IMR-90 (cell line): ENCODE measurements at regions not wholly inside any gene's neighbourhood (a gene's known extent, or its start where the extent isn't known, plus 50 kb on each side); places are given as distances from the start of the nearest gene placed in this dataset.

Experiments
- ATAC-seq: fragments of 200-7000 bp; cut with Tn5 transposase; 2 replicates; pipeline ENCODE4 v1.9.1; 2020; ENCODE audit warnings: low read depth, mild to moderate bottlenecking, moderate library complexity
- BruUV-seq: library from RNA; stranded (reverse); fragments of 400-500 nt; replicated peaks from 2 replicates; lab custom pipeline; 2021; lab: Mats Ljungman, UMichigan
- CTCF ChIA-PET: fragments of 300-600 bp; formaldehyde crosslinking; extraction: SDS; loops from one replicate; lab custom pipeline; 2021; ENCODE audit warnings: antibody characterized with exemption; lab: Yijun Ruan, JAX
- POLR2A ChIA-PET: fragments of 300-600 bp; sonication (Branson Sonifier 250); formaldehyde crosslinking; loops from one replicate; lab custom pipeline; 2022; ENCODE audit warnings: antibody characterized with exemption; ENCODE audit not compliant: unreplicated experiment; lab: Charles Lee
- DNase-seq: peaks from one replicate; pipeline ENCODE4 v3.0.0; 2013
- H2AFZ ChIP-seq: replicated peaks from 2 replicates; pipeline ENCODE3; 2013; ENCODE audit warnings: low read length, mild to moderate bottlenecking; ENCODE audit not compliant: poor library complexity
- H2AK5ac ChIP-seq: 2 replicates; pipeline ENCODE4 v1.6.1; 2013; ENCODE audit warnings: low read depth, low read length, inconsistent platforms
- H2AK9ac ChIP-seq: replicated peaks from 2 replicates; pipeline ENCODE3; 2013; ENCODE audit warnings: mild to moderate bottlenecking, low read depth, low read length, moderate library complexity; ENCODE audit not compliant: poor library complexity
- H2BK120ac ChIP-seq: 2 replicates; pipeline ENCODE4 v1.6.1; 2013; ENCODE audit warnings: low read depth, low read length, inconsistent platforms
- H2BK15ac ChIP-seq: 3 replicates; pipeline ENCODE4 v1.6.1; 2013; ENCODE audit warnings: low read depth, low read length, inconsistent platforms
- H2BK20ac ChIP-seq: 2 replicates; pipeline ENCODE4 v1.6.1; 2013; ENCODE audit warnings: low read depth, mild to moderate bottlenecking, inconsistent platforms, low read length, moderate library complexity
- H2BK5ac ChIP-seq: 2 replicates; pipeline ENCODE4 v1.6.1; 2013; ENCODE audit warnings: mild to moderate bottlenecking, low read depth, low read length, inconsistent platforms; ENCODE audit not compliant: poor library complexity, severe bottlenecking
- H3K14ac ChIP-seq: replicated peaks from 2 replicates; pipeline ENCODE4 v1.6.1; 2013; ENCODE audit warnings: low read depth, low read length, inconsistent platforms
- H3K18ac ChIP-seq: 2 replicates; pipeline ENCODE4 v1.6.1; 2013; ENCODE audit warnings: low read depth, low read length, control low read depth
- H3K23ac ChIP-seq: 2 replicates; pipeline ENCODE4 v1.6.1; 2013; ENCODE audit warnings: low read depth, low read length, inconsistent platforms
- H3K27ac ChIP-seq: 2 replicates; pipeline ENCODE4 v1.5.1; 2013; ENCODE audit warnings: mild to moderate bottlenecking, control low read depth, low read length; ENCODE audit not compliant: insufficient read depth
- H3K27me3 ChIP-seq: 2 replicates; pipeline ENCODE4 v1.6.1; 2013; ENCODE audit warnings: low read length; ENCODE audit not compliant: control insufficient read depth, insufficient read depth
- H3K36me3 ChIP-seq: 2 replicates; pipeline ENCODE4 v1.6.1; 2013; ENCODE audit warnings: low read length, mixed read lengths; ENCODE audit not compliant: control insufficient read depth, insufficient read depth
- H3K4ac ChIP-seq: 2 replicates; pipeline ENCODE4 v1.6.1; 2013; ENCODE audit warnings: low read depth, low read length, inconsistent platforms
- H3K4me1 ChIP-seq: 2 replicates; pipeline ENCODE4 v1.6.1; 2013; ENCODE audit warnings: low read length, mixed read lengths; ENCODE audit not compliant: control insufficient read depth, insufficient read depth
- H3K4me2 ChIP-seq: 2 replicates; pipeline ENCODE4 v1.6.1; 2013; ENCODE audit warnings: low read depth, mild to moderate bottlenecking, control low read depth, low read length, moderate library complexity
- H3K4me3 ChIP-seq: 2 replicates; pipeline ENCODE4 v1.5.1; 2013; ENCODE audit warnings: low read depth, mild to moderate bottlenecking, control low read depth, low read length, moderate library complexity; ENCODE audit not compliant: insufficient read depth
- H3K56ac ChIP-seq: 2 replicates; pipeline ENCODE4 v1.6.1; 2013; ENCODE audit warnings: low read length, inconsistent platforms; ENCODE audit not compliant: insufficient read depth; ENCODE audit errors: extremely low read depth
- H3K79me1 ChIP-seq, 2 experiments: 2 replicates each; pipeline ENCODE4 v1.6.1; 2013; ENCODE audit warnings: low read length in 2 of 2, inconsistent platforms in 1 of 2, low read depth in 1 of 2
- H3K9ac ChIP-seq: 2 replicates; pipeline ENCODE4 v1.6.1; 2013; ENCODE audit warnings: low read depth, low read length, control low read depth
- H3K9me1 ChIP-seq: 2 replicates; pipeline ENCODE4 v1.6.1; 2013; ENCODE audit warnings: low read length, inconsistent platforms; ENCODE audit not compliant: insufficient read depth
- H3K9me3 ChIP-seq: 2 replicates; pipeline ENCODE4 v1.6.1; 2013; ENCODE audit warnings: low read length; ENCODE audit not compliant: control insufficient read depth, insufficient read depth
- H4K20me1 ChIP-seq: 2 replicates; pipeline ENCODE4 v1.6.1; 2013; ENCODE audit warnings: low read length, inconsistent platforms; ENCODE audit not compliant: insufficient read depth
- H4K5ac ChIP-seq: 2 replicates; pipeline ENCODE4 v1.6.1; 2013; ENCODE audit warnings: mild to moderate bottlenecking, low read depth, low read length, control low read depth
- H4K8ac ChIP-seq, 2 experiments: 2 replicates each; pipeline ENCODE4 v1.6.1; 2013; ENCODE audit warnings: low read depth in 2 of 2, low read length in 2 of 2, control low read depth in 1 of 2, inconsistent platforms in 1 of 2
- H4K91ac ChIP-seq: 2 replicates; pipeline ENCODE4 v1.6.1; 2013; ENCODE audit warnings: low read depth, low read length, inconsistent platforms; ENCODE audit not compliant: insufficient read depth
- CEBPB ChIP-seq: IDR thresholded peaks from 2 replicates; pipeline ENCODE4 v1.6.1; 2012; ENCODE audit warnings: low read depth, low read length, improper control_type of control experiment
- RAD21 ChIP-seq: IDR thresholded peaks from 2 replicates; pipeline ENCODE4 v1.6.1; 2012; ENCODE audit warnings: low read length, improper control_type of control experiment
- WGBS, 2 experiments: methylation state at CpG; one replicate each; pipeline versions ENCODE4 v1.1.5 to v1.1.7; 2013; ENCODE audit warnings: missing lambda C conversion rate in 2 of 2; ENCODE audit not compliant: insufficient read length in 1 of 2; ENCODE audit errors: extremely low coverage in 2 of 2; 5-methylcytosine and 5-hydroxymethylcytosine counted together
- dilution Hi-C: fragments of 300-500 bp; cut with HindIII; formaldehyde crosslinking; loops from one replicate; pipeline ENCODE4 v1.14.3; 2018; ENCODE audit warnings: low sequenced_read_pairs; ENCODE audit not compliant: unreplicated experiment
- in situ Hi-C: fragments of 300-500 bp; cut with MboI; formaldehyde crosslinking; loops from 3 replicates; pipeline ENCODE4 v1.14.3; 2019; ENCODE audit warnings: low sequenced_read_pairs, inconsistent platforms, mixed read lengths
- intact Hi-C: fragments of 100-400 bp; cut with micrococcal nuclease; formaldehyde crosslinking; loops from 2 replicates; pipeline ENCODE4 v1.10.0; 2022

GRCh38 chr2:41899189-41899588 lies 148.6 kb upstream of the PKDCC start:
- no peak overlapping the region for H3K27ac ChIP-seq
- dilution Hi-C loops, result loop anchor here (25.0 kb wide), 1 partner anchor 188 kb away; no protein-coding TSS in a partner anchor
- no peak overlapping the region for H4K91ac ChIP-seq
- H3K4ac ChIP-seq, result no peak overlapping the region
- H2BK5ac ChIP-seq, result no peak overlapping the region
- H4K20me1 ChIP-seq, result no peaks in the 10 kb centered on the region
- H3K27me3 ChIP-seq, result 0 out of 2 replicates have a peak, but pooled peaks cover 2% of the 10 kb centered on the region
- H3K56ac ChIP-seq, result no peak overlapping the region
- peaks cover 5% of the 10 kb centered on the region for H3K4me1 ChIP-seq
- peak; percentile 73 for TF ChIP-seq CEBPB
- no peak for TF ChIP-seq RAD21
- H3K9me3 ChIP-seq, result no peaks in the 10 kb centered on the region
- H2AK5ac ChIP-seq, result no peak overlapping the region
- no peak overlapping the region for H3K23ac ChIP-seq
- no peaks in the 10 kb centered on the region for H3K36me3 ChIP-seq
- no peak overlapping the region for H4K8ac ChIP-seq
- H3K4me3 ChIP-seq, result no peak overlapping the region
- whole genome bisulfite sequencing, 2 experiments, result no CpG with 5 or more reads among the region's 2 CpGs
- H3K9me1 ChIP-seq, result no peaks in the 10 kb centered on the region
- no peak overlapping the region for H3K9ac ChIP-seq
- CTCF ChIA-PET, result interaction anchor here (1.5 kb wide), 1 partner anchor 188 kb away, joined by 3 read pairs; no protein-coding TSS in a partner anchor
- no peak overlapping the region for H2BK15ac ChIP-seq
- intact Hi-C loops, result no loop called here
- H2BK20ac ChIP-seq, result no peak overlapping the region
- H4K5ac ChIP-seq, result no peak overlapping the region
- H3K79me1 ChIP-seq, result no peaks in the 10 kb centered on the region
- ATAC-seq (no peak), DNase-seq (peak; percentile 42)
- no peak overlapping the region for H3K4me2 ChIP-seq
- no peak overlapping the region for H3K14ac ChIP-seq
- POLR2A ChIA-PET, result no interaction called here
- H2AK9ac ChIP-seq, result no peak overlapping the region
- no TSS peak for BruUV-seq
- no peak overlapping the region; the same call in 1 of the 2 replicates for H3K18ac ChIP-seq
- no peak overlapping the region for H2AFZ ChIP-seq
- no peak overlapping the region for H2BK120ac ChIP-seq
- in situ Hi-C loops, result no loop called here
